ENCODE measurements at regions not wholly inside any gene's neighbourhood (a gene's known extent, or its start where the extent isn't known, plus 50 kb on each side); places are given as distances from the start of the nearest gene placed in this dataset.
A peak's percentile ranks its signal among the peaks of the same experiment; 100 is the strongest.

DNA sequence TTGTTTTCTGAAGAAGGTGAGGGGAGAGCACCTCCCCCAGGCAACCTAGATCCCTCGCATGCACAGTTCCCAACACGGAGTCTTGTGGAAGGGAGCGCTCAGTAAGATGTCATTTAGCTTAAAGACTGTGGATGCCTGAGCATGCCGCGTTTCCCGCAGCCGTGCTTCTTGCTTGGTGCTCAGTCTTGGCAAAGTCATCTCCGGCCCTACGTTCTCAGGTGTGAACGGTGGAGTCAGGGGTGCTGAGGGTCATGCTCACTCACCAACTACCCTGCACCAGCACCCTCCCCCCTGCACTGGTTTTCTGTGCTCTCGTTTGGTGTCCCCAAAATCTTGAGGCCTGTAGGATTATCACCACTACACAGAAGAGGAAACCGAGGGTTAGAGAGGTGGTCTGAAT lies 202.1 kb downstream of the RHOU start:
- ATAC-seq (ENCODE audit: low FRiP score in 2 of 2) (no peak), DNase-seq (no peak)
- no peaks in the 10 kb centered on the region for H3K9me3 ChIP-seq
- H3K36me3 ChIP-seq = no peaks in the 10 kb centered on the region
- TF ChIP-seq POLR2A (IDR thresholded peaks at IDR 0.05) (no peak), EP300 (IDR thresholded peaks at IDR 0.05) (no peak), POLR2AphosphoS5 (IDR thresholded peaks at IDR 0.05) (no peak)
- TF ChIP-seq, protein P1, sequence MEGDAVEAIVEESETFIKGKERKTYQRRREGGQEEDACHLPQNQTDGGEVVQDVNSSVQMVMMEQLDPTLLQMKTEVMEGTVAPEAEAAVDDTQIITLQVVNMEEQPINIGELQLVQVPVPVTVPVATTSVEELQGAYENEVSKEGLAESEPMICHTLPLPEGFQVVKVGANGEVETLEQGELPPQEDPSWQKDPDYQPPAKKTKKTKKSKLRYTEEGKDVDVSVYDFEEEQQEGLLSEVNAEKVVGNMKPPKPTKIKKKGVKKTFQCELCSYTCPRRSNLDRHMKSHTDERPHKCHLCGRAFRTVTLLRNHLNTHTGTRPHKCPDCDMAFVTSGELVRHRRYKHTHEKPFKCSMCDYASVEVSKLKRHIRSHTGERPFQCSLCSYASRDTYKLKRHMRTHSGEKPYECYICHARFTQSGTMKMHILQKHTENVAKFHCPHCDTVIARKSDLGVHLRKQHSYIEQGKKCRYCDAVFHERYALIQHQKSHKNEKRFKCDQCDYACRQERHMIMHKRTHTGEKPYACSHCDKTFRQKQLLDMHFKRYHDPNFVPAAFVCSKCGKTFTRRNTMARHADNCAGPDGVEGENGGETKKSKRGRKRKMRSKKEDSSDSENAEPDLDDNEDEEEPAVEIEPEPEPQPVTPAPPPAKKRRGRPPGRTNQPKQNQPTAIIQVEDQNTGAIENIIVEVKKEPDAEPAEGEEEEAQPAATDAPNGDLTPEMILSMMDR (IDR thresholded peaks at IDR 0.05) = no peak
- H3K4me3 ChIP-seq = no peak overlapping the region
- H3K27ac ChIP-seq = no peak overlapping the region
- H3K27me3 ChIP-seq = no peaks in the 10 kb centered on the region
- 95 to 96% methylated on average over 12 of the region's 12 CpGs for WGBS, 2 donors
- peaks cover 21 to 41% (median 30%) of the 10 kb centered on the region in 4 donors for H3K4me1 ChIP-seq

DNA sequence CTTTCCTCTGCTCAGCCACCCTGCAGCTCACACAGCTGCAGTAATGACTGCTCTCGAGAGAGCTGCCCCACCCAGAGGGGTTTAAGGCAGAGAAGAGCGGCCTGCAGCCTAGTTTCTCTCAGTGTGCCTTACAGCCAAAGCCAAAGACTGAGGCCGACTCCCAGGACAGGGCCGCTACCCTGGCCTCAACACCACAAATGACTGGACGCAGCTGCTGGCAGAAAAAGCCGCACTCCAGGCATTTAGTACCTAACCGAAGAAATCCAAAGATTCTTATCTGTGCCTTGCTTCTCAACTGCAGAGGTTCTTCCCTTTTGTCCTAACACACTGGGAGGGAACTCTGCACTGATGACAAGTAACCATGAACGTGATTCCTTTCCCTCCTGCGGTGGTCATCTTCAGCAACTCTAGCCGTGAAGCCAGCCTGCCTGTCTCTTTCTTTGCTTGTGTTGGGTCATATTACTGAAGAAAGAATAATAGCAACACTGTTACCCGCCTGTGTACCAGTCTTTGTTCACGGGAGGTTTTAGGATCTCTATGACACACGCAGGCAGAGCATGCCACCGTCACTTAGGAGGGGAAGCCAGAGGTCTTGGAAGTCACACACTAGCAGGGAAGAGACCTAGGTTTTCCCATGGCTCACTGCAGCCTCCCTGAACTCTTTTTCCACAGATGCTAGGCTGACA lies 202.7 kb downstream of the RHOU start:
- no peaks in the 10 kb centered on the region for H3K36me3 ChIP-seq
- no peaks in the 10 kb centered on the region for H3K27me3 ChIP-seq
- 50 to 63% methylated on average over 12 to 14 of the region's 14 CpGs for WGBS, 2 donors
- no peak for DNase-seq
- peak overlapping the region; percentile 44 to 81 (median 66) for H3K27ac ChIP-seq
- peak in 1 of 2 donors; percentile 29 for ATAC-seq (ENCODE audit: low FRiP score in 2 of 2)
- TF ChIP-seq POLR2A (IDR thresholded peaks at IDR 0.05) (no peak), POLR2AphosphoS5 (IDR thresholded peaks at IDR 0.05) (no peak), EP300 (IDR thresholded peaks at IDR 0.05) (no peak)
- TF ChIP-seq, protein P1 (IDR thresholded peaks at IDR 0.05) = no peak
- H3K9me3 ChIP-seq = no peaks in the 10 kb centered on the region
- no peak overlapping the region for H3K4me3 ChIP-seq
- H3K4me1 ChIP-seq = peaks cover 21 to 41% (median 30%) of the 10 kb centered on the region in 4 donors

DNA sequence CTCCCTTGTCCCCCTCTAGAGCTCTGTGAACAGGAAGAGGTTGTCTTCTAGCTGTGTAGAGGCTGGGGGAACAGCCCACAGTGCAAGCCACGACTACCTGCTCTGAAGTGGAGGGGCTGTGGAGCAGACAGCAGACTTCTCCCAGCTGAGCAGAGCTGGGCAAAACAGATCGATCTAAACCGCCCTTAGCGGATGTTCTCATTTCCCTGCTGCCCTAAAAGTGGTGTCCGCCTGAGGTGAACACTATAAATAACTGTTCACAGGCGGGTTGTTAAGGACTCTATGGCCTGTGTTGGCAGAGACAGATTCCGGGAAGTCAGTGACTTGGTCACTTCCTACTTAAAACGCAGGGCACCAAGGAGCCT lies 203.2 kb downstream of the RHOU start:
- Histone ChIP-seq H3K9me3 (no peaks in the 10 kb centered on the region), H3K36me3 (no peaks in the 10 kb centered on the region), H3K27ac (peak overlapping the region; percentile 44 to 81 (median 66)), H3K4me3 (no peak overlapping the region), H3K27me3 (no peaks in the 10 kb centered on the region), H3K4me1 (peaks cover 21 to 41% (median 30%) of the 10 kb centered on the region in 4 donors)
- DNase-seq = peak in 1 of 2 donors; percentile 67
- WGBS, 2 donors = 12 to 38% methylated on average over 8 of the region's 8 CpGs
- TF ChIP-seq EP300 (IDR thresholded peaks at IDR 0.05) (peak in 1 of 4 donors; percentile 5), POLR2AphosphoS5 (IDR thresholded peaks at IDR 0.05) (peak in 1 of 2 donors; percentile 55)
- TF ChIP-seq, protein P1 (IDR thresholded peaks at IDR 0.05) = no peak
- peak; percentile 67 to 69 for ATAC-seq (ENCODE audit: low FRiP score in 2 of 2)

DNA sequence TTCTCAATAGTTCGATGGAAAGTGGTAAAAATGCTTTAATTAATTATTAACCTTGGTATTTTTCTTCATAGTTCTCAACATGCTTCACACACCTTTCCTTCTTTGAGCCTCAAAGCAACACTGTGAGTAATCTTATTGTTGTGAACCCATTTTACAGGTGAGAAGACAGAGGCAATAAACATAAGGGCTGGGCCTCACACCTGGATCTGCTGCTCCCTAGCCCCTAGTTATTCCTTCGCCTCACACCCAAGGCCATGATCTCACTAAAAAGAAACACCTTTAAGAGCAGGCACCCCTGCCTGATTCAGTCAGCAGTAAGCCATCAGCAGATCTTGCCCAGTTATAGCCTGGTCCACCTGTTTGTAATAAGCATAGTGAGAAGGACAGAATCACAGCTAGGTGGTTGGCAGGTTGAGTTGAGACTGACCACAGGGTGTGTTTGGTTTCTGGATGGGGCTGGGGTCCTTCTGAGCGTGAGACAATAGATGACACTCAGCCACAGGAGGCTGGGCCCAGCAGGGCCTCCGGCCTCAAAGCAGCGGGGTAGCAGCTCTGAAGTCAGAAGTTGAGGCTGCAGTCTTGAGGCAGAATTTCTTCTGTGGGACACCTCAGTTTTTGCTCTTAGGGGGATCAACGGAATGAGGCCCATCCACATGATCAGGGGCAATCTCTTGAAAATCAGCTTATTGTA lies 203.9 kb downstream of the RHOU start:
- H3K36me3 ChIP-seq = no peaks in the 10 kb centered on the region
- peaks cover 21 to 41% (median 30%) of the 10 kb centered on the region in 4 donors for H3K4me1 ChIP-seq
- peak overlapping the region in 2 of 4 donors; percentile 58 to 81 for H3K27ac ChIP-seq
- no peak for DNase-seq
- no peak overlapping the region for H3K4me3 ChIP-seq
- no peak for TF ChIP-seq POLR2AphosphoS5 (IDR thresholded peaks at IDR 0.05)
- TF ChIP-seq POLR2A (IDR thresholded peaks at IDR 0.05) = no peak
- TF ChIP-seq, protein P1 (IDR thresholded peaks at IDR 0.05) = no peak
- no peak for TF ChIP-seq EP300 (IDR thresholded peaks at IDR 0.05)
- no peaks in the 10 kb centered on the region for H3K9me3 ChIP-seq
- ATAC-seq (ENCODE audit: low FRiP score in 2 of 2) = no peak
- H3K27me3 ChIP-seq = no peaks in the 10 kb centered on the region
- WGBS, 2 donors = 85 to 87% methylated on average over 6 of the region's 6 CpGs

Measured in upper lobe of left lung (tissue), 6 donors.